Heart right ventricle (tissue), 16 donors: ENCODE measurements at regions not wholly inside any gene's neighbourhood (a gene's known extent, or its start where the extent isn't known, plus 50 kb on each side); places are given as distances from the start of the nearest gene placed in this dataset.

Experiments used
- ATAC-seq, 8 donors: fragments of 200-7000 bp; cut with Tn5 transposase; one replicate each; pipeline ENCODE4 v1.9.1; 2020; ENCODE audit warnings: mild to moderate bottlenecking in 8 of 8, moderate library complexity in 8 of 8, moderate number of reproducible peaks in 1 of 8
- DNase-seq, 2 donors: peaks; one replicate each; pipeline ENCODE4 v3.0.0-alpha.2; 2020
- H3K27ac ChIP-seq, 10 donors: fragments of 200-600 bp; sonication (generic) in 2 of 10; one replicate each; pipeline versions ENCODE4 v1.5.0 to v1.8.0; 2020 to 2022; ENCODE audit warnings: mild to moderate bottlenecking in 3 of 10
- H3K27me3 ChIP-seq, 7 donors: fragments of 200-600 bp; one replicate each; pipeline ENCODE4 v1.8.0; 2021 to 2022; ENCODE audit warnings: mild to moderate bottlenecking in 2 of 7
- H3K36me3 ChIP-seq, 9 donors: fragments of 200-600 bp; sonication (generic) in 1 of 9; one replicate each; pipeline versions ENCODE4 v1.5.0 to v1.8.0; 2020 to 2022; ENCODE audit warnings: mild to moderate bottlenecking in 2 of 9
- H3K4me1 ChIP-seq, 9 donors: fragments of 200-600 bp; sonication (generic) in 1 of 9; one replicate each; pipeline versions ENCODE4 v1.5.0 to v1.8.0; 2020 to 2022; ENCODE audit warnings: mild to moderate bottlenecking in 4 of 9
- H3K4me3 ChIP-seq, 10 donors: fragments of 200-600 bp; sonication (generic) in 2 of 10; one replicate each; pipeline versions ENCODE4 v1.5.0 to v1.8.0; 2020 to 2022; ENCODE audit warnings: mild to moderate bottlenecking in 7 of 10, moderate library complexity in 2 of 10
- H3K9me3 ChIP-seq, 11 donors: fragments of 200-600 bp in 10 of 11; sonication (generic) in 2 of 11; one replicate each; pipeline versions ENCODE4 v1.5.0 to v1.8.0; 2013 to 2022; ENCODE audit warnings: mild to moderate bottlenecking in 2 of 11, control low read depth in 1 of 11, moderate library complexity in 1 of 11
- CTCF ChIP-seq, 9 donors: fragments of 200-600 bp; sonication (generic) in 2 of 9; IDR thresholded peaks; one replicate each; pipeline versions ENCODE4 v1.5.0 to v1.8.0; 2021 to 2022; ENCODE audit warnings: antibody characterized with exemption in 9 of 9, mild to moderate bottlenecking in 5 of 9, moderate library complexity in 1 of 9
- WGBS, 2 donors: extraction: QIAGEN DNeasy Blood & Tissue Kit; methylation state at CpG; one replicate each; pipeline ENCODE4 v1.1.7; 2013; ENCODE audit warnings: inconsistent platforms in 1 of 2; 5-methylcytosine and 5-hydroxymethylcytosine counted together
- intact Hi-C, 10 donors: fragments of 100-400 bp; cut with DNase I; formaldehyde crosslinking; loops; one replicate each; pipeline versions ENCODE4 v1.11.1 to v1.14.2; 2022
- donor health status: Arrhythmogenic right ventricular cardiomyopathy.
- donor health status: ischemic (EF 13 %, LVEDD 7.1; RV severe dilation, severe dysfunction).
- donor health status: healthy with polysubstance abuse.
- donor health status: DM: no; HTN: yes; CAD: no.
- donor health status: DM: no; HTN: no; CAD: no.
- donor health status: ischemic (EF 25% LVEDD 6.9; RV normal size, moderate dysfunction).
- donor health status: ischemic (EF 25% LVEDD 5.7; RV mildly dilated, moderate dysfunction).
- donor health status: healthy.
- donor health status: DM: yes; HTN: yes; CAD: no.
- donor health status: Ischemic cardiomyopathy.
- donor health status: ischemic (EF 35%, LVEDD 5.7; RV mildly dilated, moderate dysfunction).
- donor health status: nonischemic (EF 11% LVEDD 7.7; RV severe dilation, severe dysfunction).
- donor health status: DM: yes; HTN: yes; CAD: no.
- donor health status: PGD.
- donor health status: ischemic (EF 29% LVEDD 5.4; RV normal size, mild dysfunction).
- donor health status: nonischemic (EF 23%, LVEDD 6.1; RV moderate dilation, normal function).

GRCh38 chr4:100839712-100840111 lies 321.9 kb upstream of the EMCN start:
- intact Hi-C loops: no loop called here
- ATAC-seq (no peak), DNase-seq (no peak)
- WGBS, 2 donors: 97 to 98% methylated on average over 2 of the region's 2 CpGs
- Histone ChIP-seq H3K27ac (no peak overlapping the region), H3K4me3 (no peak overlapping the region), H3K36me3 (no peaks in the 10 kb centered on the region), H3K9me3 (no peaks in the 10 kb centered on the region), H3K27me3 (no peaks in the 10 kb centered on the region), H3K4me1 (no peaks in the 10 kb centered on the region)
- TF ChIP-seq CTCF (IDR thresholded peaks at IDR 0.05): no peak

GRCh38 chr4:100838286-100838685 lies 320.5 kb upstream of the EMCN start:
- 87 to 88% methylated on average over 1 of the region's 1 CpG for WGBS, 2 donors
- intact Hi-C loops: no loop called here
- Histone ChIP-seq H3K4me1 (no peaks in the 10 kb centered on the region), H3K9me3 (no peaks in the 10 kb centered on the region), H3K4me3 (no peak overlapping the region), H3K36me3 (no peaks in the 10 kb centered on the region), H3K27me3 (no peaks in the 10 kb centered on the region), H3K27ac (no peak overlapping the region)
- TF ChIP-seq CTCF (IDR thresholded peaks at IDR 0.05): no peak
- ATAC-seq: no peak
- DNase-seq: no peak

GRCh38 chr4:100836929-100837328 lies 319.1 kb upstream of the EMCN start:
- H3K36me3 ChIP-seq: no peaks in the 10 kb centered on the region
- ATAC-seq: no peak
- 62 to 63% methylated on average over 1 of the region's 1 CpG for WGBS, 2 donors
- no peaks in the 10 kb centered on the region for H3K4me1 ChIP-seq
- no peak overlapping the region for H3K27ac ChIP-seq
- no peaks in the 10 kb centered on the region for H3K27me3 ChIP-seq
- intact Hi-C loops: no loop called here
- TF ChIP-seq CTCF (IDR thresholded peaks at IDR 0.05): no peak
- DNase-seq: no peak
- H3K4me3 ChIP-seq: no peak overlapping the region
- H3K9me3 ChIP-seq: peaks cover 0 to 3% (median 0%) of the 10 kb centered on the region in 11 donors

- H3K4me1 ChIP-seq: no peaks in the 10 kb centered on the region
- peaks cover 0 to 3% (median 0%) of the 10 kb centered on the region in 11 donors for H3K9me3 ChIP-seq
- H3K27ac ChIP-seq: no peak overlapping the region
- DNase-seq: no peak
- H3K36me3 ChIP-seq: no peaks in the 10 kb centered on the region
- no peak overlapping the region for H3K4me3 ChIP-seq
- TF ChIP-seq CTCF (IDR thresholded peaks at IDR 0.05): no peak
- no peak for ATAC-seq
- intact Hi-C loops: no loop called here
- H3K27me3 ChIP-seq: no peaks in the 10 kb centered on the region
Measured at GRCh38 chr4:100834616-100835015, 316.8 kb upstream of the EMCN start.

- H3K4me1 ChIP-seq: peaks cover 0 to 3% (median 0%) of the 10 kb centered on the region in 9 donors
- ATAC-seq: no peak
- intact Hi-C loops: no loop called here
- H3K27me3 ChIP-seq: no peaks in the 10 kb centered on the region
- DNase-seq: no peak
- H3K36me3 ChIP-seq: no peaks in the 10 kb centered on the region
- H3K27ac ChIP-seq: no peak overlapping the region
- H3K9me3 ChIP-seq: peaks cover 0 to 3% (median 0%) of the 10 kb centered on the region in 11 donors
- WGBS, 2 donors: 63 to 75% methylated on average over 1 of the region's 1 CpG
- no peak overlapping the region for H3K4me3 ChIP-seq
- no peak for TF ChIP-seq CTCF (IDR thresholded peaks at IDR 0.05)
Measured at GRCh38 chr4:100833906-100834305, 316.1 kb upstream of the EMCN start.
